ENCODE measurements at regions not wholly inside any gene's neighbourhood (a gene's known extent, or its start where the extent isn't known, plus 50 kb on each side); places are given as distances from the start of the nearest gene placed in this dataset.
"Not testable (repeated sequence)": the region's sequence is repeated elsewhere in the genome, so short reads cannot be mapped to it uniquely, and the experiment has no call there.

DNA sequence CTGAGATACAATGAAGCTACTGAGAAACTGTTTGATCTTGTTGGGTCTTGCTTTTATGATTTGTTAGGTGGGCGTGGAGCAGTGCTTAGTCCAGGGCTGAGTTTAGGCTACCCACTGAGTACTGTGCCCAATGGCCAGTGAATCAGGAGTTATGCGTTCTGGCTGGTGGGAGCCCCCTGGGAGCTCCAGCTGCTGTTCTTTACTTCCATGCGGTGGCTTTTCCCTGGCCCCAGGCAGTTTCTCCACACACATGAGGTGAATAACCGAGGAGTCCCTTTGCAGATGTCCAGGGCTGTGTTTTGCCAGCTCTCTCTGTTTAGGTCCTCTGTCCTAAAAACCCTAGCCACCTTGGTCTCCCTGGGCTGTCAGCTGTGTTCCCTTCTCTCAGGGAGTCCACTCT is 106.5 kb downstream of the KLF13 start:
- no peak for DNase-seq

DNA sequence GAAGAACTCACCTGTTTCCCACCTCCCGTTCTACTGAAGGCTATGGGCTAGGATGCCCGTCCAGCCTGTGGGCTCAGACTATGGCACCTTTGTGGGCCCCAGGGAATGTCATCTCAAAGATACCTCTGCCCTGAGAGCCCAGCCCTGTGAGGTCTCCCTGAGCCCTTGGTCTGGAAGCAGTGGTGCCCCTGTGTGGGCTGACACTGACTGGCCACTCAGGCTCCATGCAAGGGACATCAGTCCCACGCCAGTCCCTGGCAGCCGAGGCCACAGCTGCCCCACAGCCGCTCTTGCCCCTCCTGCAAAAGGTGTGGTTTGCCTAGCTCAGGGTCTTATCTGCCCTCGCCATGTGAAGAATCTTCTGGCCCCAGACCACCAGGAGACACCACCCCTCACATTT is 106.9 kb downstream of the KLF13 start:
- no peak for DNase-seq

DNA sequence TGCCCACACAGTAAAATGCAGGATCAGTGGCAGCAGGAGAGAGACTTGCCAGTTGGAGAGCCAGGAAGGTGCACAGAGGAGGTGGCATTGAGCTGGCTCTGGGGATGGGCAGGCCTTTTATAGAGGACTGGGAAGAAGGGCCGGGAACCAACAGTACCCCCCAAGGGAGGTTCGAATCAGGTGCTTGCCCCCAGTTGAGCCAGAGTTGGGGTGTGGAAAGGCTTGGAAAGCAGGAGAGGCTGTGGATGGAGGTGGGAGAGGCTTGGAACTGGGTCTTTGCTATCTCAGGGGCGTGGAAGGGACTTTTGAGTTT is 107.6 kb downstream of the KLF13 start:
- DNase-seq = no peak

DNA sequence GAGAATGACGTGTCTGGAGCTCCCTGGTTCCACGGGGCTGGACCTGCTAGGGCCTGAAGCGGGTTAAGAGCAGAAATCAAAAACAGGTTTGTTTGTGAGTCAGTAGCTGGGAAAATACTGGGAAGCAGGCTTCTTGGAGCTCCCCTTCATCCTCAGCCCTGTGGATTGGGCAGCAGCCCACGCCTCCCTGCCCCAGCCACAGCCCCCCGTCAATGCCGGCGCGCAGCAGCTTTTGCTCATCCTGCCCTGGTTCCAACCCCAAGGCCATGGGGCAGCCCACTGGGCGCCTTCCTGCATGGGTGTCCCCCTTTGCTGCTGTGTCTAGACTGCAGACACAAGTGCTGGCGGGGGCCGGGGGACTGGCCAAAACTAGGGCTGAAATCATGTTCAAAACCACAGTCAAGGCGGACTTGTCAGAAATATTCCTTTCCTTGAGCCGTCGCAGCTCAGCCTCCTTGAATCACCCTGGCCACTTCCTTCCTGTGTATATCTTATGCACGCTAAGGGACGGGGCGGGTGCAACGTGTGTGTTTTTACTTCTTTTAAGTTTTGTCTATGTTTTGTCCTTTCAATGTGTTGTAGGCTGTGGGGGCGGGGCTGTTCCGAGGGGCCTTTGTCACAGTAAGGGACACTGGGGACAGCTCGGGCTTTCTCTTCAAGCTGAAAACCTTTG is 108.1 kb downstream of the KLF13 start:
- peak; percentile 81 for DNase-seq

DNA sequence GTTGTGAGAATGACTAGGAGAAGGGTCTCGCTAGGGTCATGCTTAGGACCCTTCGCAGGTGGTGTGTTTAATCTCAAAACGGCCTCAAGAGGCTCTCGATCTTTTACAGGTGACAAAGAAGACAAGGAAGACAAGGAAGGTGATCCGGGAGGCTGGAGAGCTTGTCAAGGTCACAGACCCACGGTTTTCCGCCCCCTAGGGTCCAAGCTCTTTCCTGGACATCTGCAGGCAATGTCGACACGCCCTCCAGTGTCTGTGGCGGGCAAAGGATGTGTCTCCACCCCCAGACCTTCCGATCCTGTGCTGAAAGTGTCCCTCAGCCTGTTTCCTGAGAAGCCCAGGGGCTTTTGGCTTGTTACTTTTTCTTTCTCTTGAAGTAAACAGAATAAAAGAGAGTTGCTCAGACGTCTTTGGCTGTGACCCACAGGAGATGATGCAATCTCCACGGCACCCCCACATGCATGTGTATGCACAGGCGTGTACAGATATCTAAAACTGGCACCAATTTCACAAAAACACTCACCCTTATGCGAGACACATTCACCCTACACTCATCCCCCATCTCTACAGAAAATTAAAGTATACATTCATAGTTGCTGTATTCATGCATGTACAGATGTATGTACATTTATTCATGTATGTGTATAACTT is 108.8 kb downstream of the KLF13 start:
- DNase-seq = peak; percentile 86

DNA sequence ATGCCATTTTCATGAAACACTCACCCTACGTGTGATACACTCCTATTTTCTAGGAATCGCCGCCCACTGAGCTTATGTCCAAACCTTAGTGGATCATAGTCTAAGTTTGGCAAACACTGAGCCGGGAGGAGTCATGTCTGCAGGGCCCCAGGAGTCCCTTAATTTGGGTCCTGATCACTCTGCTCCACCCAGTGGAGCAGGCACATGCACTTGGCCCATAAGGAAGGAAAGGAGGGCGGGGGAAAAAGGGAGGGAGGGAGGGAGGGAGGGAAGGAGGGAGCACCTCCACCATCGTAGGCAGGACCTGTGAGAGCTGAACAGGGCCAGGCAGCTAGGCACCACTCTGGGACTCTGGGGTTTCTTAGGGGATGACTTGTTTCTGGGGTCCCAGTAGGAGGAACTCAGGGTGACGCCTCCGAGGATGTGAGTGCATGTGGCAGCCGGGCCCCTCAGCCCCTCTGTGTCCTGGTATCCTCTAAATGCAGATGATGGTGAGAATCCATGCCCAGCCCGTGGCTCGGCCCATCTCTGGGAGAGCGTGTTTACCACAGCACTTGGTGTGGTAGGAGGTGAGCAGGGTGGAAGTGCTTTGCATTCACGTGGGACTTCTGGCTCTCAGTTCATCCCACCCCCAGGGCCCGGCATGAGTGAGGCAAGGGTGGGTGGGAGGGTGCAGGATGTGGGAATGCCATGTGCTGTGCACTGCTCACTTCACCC is 109.4 kb downstream of the KLF13 start:
- peak; percentile 31 for DNase-seq

DNA sequence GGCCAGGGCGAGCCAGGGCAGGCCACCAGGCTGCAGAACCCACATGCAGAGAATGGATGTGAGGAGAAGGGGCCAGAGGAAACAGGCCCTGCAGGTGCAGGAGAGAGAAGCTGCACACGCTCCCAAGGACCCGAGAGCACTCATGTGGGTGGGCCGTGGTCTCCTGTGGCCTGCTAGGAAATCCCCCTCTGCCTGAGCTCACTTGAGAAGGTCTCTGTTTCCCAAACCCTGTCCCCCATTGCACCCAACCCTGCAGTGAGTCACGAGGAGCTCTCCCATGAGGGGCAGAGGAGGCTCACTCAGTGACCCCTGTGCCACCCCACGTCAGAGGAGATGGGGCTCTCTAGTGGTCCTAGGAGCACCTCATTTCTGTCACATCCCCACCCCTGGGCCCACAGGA is 111.1 kb downstream of the KLF13 start:
- peak; percentile 52 for DNase-seq

DNA sequence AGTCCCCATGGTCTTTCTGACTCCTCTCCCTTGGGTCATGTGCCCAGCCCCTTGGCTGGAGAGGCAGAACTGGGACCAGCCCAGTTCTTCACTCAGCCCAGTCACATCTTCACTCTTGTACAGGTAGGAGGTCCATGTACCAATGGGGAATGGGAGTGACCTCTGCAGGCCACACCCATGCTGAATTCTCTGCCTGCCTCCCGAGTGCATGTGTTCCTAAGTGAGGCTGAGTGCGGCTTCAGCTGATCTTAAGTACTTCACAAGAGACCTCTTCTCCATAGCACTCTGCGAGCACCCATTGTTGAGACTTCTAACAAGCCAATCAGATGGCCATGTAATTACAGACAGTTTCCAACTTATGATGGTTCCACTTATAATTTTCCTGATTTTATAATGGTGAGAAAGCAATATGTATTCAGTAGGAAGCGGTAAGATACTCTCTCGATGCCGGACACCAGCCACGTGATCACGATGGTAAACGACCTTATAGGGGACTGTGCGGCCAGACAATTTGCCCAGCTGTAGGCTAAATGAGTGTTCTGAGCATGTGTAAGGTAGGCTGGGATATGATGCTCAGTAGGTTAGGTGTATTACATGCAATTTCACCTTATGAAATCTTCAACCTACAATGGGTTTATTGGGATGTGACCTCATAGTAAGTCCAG is 112.1 kb downstream of the KLF13 start:
- no peak for DNase-seq

DNA sequence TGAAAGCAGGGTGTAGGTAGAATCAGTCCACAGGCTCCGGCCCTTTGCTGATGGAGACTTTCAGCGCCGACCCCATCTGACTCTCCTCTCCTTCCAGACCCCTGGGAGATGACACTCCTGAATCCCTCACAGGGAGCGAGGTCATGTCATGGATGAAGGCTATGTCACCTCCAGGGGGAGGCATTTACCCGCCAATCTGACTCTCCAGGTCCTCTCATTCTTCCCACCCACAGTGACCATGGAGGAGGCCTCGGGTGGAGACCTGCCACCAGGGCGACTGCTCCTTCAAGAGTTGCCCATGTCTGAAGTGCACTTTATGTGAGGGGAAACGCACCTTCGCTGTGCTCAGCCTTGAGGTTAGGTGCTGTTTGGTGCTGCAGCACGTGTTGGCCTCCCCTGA is 112.7 kb downstream of the KLF13 start:
- peak; percentile 32 for DNase-seq

DNA sequence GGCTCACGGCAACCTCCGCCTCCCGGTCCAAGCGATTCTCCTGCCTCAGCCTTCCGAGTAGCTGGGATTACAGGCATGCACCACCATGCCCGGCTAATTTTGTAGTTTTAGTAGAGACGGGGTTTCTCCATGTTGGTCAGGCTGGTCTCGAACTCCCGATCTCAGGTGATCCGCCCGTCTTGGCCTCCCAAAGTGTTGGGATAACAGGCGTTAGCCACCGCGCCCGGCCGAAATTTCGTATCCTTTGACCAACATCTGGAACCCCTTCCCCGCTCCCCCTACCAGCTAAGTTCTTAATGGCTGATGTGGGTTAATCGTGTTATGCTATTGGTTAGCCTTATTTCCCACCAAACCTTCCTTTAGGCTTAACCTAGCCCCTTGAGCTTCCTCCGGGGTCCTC is 113.6 kb downstream of the KLF13 start:
- not testable (repeated sequence) for DNase-seq

DNA sequence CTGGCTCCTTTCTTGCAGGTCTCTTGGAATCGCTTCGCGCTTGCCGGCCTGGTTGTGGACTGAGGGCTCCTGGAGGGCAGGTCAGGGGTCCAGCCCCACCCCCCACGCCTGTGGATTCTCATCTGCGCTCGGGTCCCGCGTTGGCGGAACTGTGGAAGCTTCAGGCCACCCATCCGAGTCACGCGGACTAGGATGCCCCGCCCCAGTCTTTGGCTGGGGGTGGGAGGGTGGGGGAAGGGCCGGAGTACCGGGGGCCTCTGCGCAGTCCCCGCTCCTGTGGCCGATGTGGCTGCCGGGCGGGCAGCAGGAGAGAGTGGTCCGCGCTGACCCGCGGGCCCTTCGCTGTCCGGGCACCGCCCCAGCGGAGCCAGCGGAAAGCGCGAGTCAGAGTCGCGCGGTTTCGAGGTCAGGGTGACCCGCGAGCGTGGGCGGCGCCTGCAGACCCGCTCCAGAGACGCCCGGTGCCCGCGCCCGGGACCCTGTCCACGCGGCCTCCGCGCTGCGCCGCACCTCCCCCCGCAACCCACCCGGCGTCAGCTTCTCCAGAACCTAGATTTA is 114.2 kb downstream of the KLF13 start:
- peak; percentile 49 for DNase-seq

DNA sequence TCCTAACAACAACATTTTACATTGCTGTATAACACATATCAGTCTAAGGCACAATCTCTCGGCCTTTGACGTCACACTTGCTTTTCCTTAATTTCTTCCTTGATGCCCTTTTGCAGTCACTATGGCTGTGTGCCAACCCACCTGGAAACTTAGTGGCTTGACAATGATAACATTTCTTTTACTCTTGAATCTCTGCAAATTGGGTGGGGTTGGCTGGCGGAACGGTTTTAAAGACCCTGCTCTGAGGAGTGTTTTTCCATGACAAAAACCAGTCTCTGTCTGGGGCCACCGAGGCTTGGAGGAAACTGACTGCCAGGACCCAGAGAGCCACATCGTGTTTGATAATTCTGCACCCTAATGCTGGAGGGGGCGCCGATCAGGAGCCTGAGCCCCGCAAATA is 115.6 kb downstream of the KLF13 start:
- DNase-seq = no peak

DNA sequence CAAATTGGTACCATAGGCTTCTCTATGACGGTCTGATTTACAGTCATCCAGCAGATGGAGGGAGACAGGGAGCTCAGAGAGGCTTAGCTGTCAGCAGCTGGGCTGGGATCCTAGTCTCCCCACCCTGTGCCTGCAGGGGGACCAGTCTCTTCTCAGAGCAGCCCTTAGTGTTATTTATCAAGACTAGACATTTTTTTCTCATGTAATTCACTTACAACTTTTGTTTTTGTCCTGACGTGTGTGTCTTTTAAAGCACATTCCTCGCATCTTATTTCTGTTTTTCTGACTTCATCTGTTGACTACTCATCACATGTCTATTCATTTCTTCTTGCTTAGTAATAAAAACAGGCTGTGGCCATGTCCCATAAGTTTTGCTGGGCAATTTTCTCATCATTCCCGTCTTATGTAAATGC is 116.1 kb downstream of the KLF13 start:
- DNase-seq = no peak

DNA sequence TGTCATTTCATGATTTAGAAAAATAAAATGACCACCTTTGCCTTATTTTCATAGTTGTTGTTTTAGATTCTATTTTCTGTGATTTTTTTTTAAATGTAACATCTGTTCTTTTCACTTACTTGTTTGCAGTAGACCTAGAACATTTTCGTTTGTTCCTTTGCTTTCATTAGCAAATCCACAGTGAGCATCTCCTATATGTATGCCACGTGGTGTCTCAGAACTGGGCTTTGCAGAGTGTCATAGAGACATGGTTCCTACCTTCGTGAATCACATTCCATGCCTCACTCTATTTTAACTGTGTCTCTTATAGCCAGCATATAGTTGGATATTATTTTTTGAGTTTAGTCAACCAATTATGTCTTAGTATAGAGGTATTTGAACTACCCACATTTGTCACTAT is 118.2 kb downstream of the KLF13 start:
- DNase-seq = no peak

DNA sequence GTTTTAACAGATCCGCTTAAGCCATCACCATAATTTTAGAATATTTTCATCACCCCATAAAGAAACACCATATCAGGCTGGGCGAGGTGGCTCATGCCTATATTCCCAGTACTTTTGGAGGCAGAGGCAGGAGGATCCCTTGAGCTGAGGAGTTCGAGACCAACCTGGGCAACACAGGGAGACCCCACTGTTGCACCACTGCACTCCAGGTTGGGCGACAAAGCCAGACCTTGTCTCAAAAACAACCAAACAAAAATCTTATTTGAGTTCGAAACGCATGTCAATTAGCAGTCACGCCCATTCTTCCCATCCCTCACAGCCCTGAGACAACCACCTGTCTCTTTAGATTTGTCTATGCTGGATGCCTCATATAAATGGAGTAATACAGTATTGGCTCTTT is 119.9 kb downstream of the KLF13 start:
- no peak for DNase-seq

DNA sequence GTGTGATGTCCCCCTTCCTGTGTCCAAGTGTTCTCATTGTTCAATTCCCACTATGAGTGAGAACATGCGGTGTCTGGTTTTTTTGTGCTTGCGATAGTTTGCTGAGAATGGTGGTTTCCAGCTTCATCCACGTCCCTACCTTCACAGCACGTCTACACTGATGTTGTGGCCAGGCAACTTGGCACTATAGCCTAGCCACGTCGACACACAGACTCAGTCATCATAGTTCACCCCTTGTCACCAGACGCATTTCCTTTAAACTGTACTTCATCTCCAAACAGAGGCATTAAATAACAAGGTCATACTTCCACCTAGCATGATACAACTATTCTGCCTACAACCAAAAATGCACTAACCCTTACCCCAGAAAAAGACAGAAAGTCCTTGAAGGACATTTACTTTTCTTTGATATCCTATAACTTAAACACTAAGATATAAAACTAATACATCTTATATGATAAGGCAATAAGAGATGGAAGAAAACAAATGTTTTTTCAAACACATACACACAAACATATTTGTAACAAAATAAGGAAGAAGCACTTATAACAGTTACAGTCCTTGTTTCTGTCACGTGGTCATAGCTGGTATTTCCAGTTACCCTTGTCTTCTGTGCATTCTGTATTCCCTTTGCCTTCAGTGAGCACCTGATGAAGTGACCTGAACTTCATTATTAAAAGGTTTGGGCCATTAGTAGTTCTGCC is 121.4 kb downstream of the KLF13 start:
- DNase-seq = no peak

DNA sequence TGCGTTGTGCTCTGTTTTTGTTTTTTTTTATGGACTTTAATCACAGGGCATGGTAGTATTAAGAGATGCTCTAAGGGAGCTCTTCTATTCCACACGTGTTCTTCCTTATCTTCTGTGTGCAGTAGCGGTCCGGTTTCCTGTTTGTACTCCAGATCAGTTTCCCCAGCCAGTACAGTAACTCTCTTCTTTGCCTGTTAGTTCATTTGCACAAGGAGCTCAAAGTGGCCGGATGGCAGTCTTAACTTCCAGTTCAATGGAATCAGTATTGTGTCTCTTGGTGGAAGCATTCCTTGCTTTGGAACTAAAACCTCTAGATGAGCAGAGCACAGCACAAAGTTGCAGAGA is 122.0 kb downstream of the KLF13 start:
- DNase-seq = no peak

DNA sequence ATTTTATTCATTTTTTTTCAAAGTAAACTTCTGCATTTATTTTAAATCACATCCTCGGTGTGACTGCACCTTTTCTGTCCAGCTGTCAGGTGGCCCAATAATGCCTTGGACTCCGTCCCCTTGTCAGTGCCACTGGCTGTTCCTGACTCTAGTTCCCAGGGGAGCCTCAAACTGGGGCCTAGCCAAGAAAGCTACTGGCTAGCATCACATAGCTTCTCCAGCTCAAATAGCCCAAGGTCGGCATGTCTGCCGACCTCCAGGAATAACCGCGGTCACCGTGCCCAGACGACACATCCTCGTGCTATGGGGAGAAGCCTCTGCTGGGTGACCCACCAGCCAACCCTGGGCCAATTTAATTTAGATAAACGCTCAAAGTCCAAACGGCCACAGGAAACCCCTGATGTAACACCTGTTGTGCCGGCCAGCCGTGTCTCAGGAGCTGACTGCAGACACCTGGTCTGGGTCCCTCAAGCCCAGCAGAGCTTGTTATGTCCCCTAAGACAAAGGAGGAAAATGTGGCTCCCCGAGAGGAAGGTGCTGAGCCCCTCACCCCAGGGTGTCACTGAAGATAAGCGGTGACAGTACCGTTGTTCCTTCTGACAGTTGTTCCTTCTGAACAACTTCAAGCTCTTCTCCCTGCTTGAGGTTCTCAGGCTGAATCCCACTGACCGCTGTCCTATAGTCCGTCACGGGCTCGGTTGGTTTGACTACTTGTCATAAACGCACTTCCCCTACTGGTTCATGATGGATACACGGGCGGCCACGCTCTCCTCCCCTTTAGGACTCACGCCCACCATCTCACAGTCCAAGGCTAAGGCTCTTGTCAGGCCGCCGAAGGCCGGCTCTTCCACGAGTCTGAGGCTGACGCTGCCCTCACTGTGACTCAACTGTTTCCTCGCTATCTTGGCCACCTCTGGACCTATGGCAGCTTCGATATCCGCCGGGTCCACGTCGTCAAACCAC is 126.2 kb downstream of the KLF13 start:
- DNase-seq = no peak

DNA sequence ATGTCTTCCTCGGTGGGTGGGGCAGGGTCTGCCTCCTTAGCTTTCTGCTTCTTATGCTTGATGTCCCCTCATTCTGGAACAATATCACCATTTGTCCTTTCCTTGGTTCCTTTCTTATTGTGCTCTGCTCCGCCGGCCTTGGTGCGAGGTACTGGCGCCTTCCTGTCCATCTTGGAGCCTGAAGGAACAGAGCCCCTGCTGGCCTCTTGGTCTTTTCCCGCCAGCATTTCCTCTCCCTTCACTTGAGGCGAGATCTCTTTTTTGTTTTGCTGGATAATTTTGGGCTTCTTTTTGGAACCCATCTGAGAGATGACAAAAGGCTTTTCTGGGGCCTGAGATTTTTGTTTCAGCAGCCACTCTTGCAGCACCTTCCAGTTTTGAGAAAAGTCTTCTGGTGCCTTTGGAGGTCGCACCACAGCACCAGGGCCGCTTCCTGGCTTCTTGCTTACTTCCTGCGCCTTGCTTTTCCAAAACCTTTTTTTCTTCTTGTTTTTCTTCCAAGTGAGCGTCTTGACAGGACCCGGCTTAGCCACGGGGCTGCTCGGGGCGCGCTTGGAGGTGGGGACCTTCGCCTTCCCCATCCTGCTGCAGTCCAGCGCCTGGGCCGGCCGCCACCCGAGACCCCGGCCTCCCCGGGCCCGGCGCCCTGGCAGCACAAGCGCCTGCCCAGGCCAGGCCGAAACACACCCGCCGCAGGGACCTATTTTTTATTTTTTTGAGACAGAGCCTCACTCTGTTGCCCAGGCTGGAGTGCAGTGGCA is 127.1 kb downstream of the KLF13 start:
- no peak for DNase-seq

DNA sequence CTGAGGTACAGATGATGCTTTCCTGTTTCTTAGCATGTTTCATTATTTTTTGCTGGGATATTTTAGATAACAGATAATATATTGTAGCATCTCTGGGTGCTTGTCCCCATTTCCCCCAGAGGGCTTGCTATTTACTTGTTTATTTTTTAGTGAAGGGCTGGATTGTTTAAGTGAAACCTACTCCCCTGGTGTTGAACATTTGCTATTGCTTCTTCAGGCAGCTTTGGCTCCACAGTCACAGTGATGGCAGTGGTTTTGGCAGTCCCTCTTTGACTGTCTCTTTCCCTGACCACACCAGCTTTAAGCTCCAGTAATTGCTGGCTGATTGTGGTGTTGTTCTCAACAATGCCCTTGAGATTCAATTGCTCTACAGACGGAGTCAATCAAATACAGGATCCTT is 128.9 kb downstream of the KLF13 start:
- DNase-seq = no peak
